ENCODE measurements at regions not wholly inside any gene's neighbourhood (a gene's known extent, or its start where the extent isn't known, plus 50 kb on each side); places are given as distances from the start of the nearest gene placed in this dataset.
A peak's percentile ranks its signal among the peaks of the same experiment; 100 is the strongest.

- peaks cover 44% of the 10 kb centered on the region for H3F3A ChIP-seq (ENCODE audit: insufficient read depth)
- H3K4me3 ChIP-seq (ENCODE audit: insufficient read depth, low read length, poor library complexity, severe bottlenecking), result no peak overlapping the region
- H3K36me3 ChIP-seq (ENCODE audit: low read length), result no peaks in the 10 kb centered on the region
- H3K4me2 ChIP-seq (ENCODE audit: low read depth, low read length, poor library complexity, severe bottlenecking), result peak overlapping the region; percentile 72
- no peaks in the 10 kb centered on the region for H4K20me1 ChIP-seq (ENCODE audit: low read depth, low read length)
- H3K9me2 ChIP-seq (replicated peaks; ENCODE audit: insufficient read depth, low read length), result no peaks in the 10 kb centered on the region
- peak overlapping the region; percentile 52 for H3K9ac ChIP-seq (ENCODE audit: low read length)
- peak overlapping the region; percentile 86 for H3K27ac ChIP-seq (ENCODE audit: low read depth, low read length)
- H3K79me2 ChIP-seq (ENCODE audit: insufficient read depth, low read length), result no peaks in the 10 kb centered on the region
- H3K9me3 ChIP-seq (ENCODE audit: insufficient read depth, low read length), result no peaks in the 10 kb centered on the region
- TF ChIP-seq EZH2phosphoT487 (conservative IDR thresholded peaks at IDR 0.05; ENCODE audit: low read length) (no peak), CTCF (IDR thresholded peaks at IDR 0.05; ENCODE audit: insufficient read depth, low read length, poor library complexity, severe bottlenecking) (no peak)
- H3K27me3 ChIP-seq (ENCODE audit: low read length), result no peaks in the 10 kb centered on the region
- peak overlapping the region; percentile 39 for H2AFZ ChIP-seq (ENCODE audit: low read depth, low read length, severe bottlenecking)
Observed at GRCh38 chr14:65303899-65304222, 108.7 kb upstream of the FUT8 start.

- peak overlapping the region; percentile 52 for H3K9ac ChIP-seq (ENCODE audit: low read length)
- no peaks in the 10 kb centered on the region for H3K9me3 ChIP-seq (ENCODE audit: insufficient read depth, low read length)
- no peaks in the 10 kb centered on the region for H3K9me2 ChIP-seq (replicated peaks; ENCODE audit: insufficient read depth, low read length)
- no peaks in the 10 kb centered on the region for H4K20me1 ChIP-seq (ENCODE audit: low read depth, low read length)
- H2AFZ ChIP-seq (ENCODE audit: low read depth, low read length, severe bottlenecking), result peak overlapping the region; percentile 39
- no peak overlapping the region for H3K4me3 ChIP-seq (ENCODE audit: insufficient read depth, low read length, poor library complexity, severe bottlenecking)
- H3K4me2 ChIP-seq (ENCODE audit: low read depth, low read length, poor library complexity, severe bottlenecking), result peak overlapping the region; percentile 72
- peak overlapping the region; percentile 86 for H3K27ac ChIP-seq (ENCODE audit: low read depth, low read length)
- no peaks in the 10 kb centered on the region for H3K79me2 ChIP-seq (ENCODE audit: insufficient read depth, low read length)
- peaks cover 44% of the 10 kb centered on the region for H3F3A ChIP-seq (ENCODE audit: insufficient read depth)
- no peak for TF ChIP-seq EZH2phosphoT487 (conservative IDR thresholded peaks at IDR 0.05; ENCODE audit: low read length)
- no peak for TF ChIP-seq CTCF (IDR thresholded peaks at IDR 0.05; ENCODE audit: insufficient read depth, low read length, poor library complexity, severe bottlenecking)
- H3K27me3 ChIP-seq (ENCODE audit: low read length), result no peaks in the 10 kb centered on the region
- H3K36me3 ChIP-seq (ENCODE audit: low read length), result no peaks in the 10 kb centered on the region
Observed at GRCh38 chr14:65304239-65304638, 108.3 kb upstream of the FUT8 start.

GRCh38 chr14:65304963-65305362 is 107.6 kb upstream of the FUT8 start:
- H3K9me2 ChIP-seq (replicated peaks; ENCODE audit: insufficient read depth, low read length), result no peaks in the 10 kb centered on the region

More at GRCh38 chr14:65304963-65305362, 107.6 kb upstream of the FUT8 start:
- no peaks in the 10 kb centered on the region for H3K9me3 ChIP-seq (ENCODE audit: insufficient read depth, low read length)
- H3K27ac ChIP-seq (ENCODE audit: low read depth, low read length), result peak overlapping the region; percentile 86
- H3K4me3 ChIP-seq (ENCODE audit: insufficient read depth, low read length, poor library complexity, severe bottlenecking), result no peak overlapping the region
- H4K20me1 ChIP-seq (ENCODE audit: low read depth, low read length), result no peaks in the 10 kb centered on the region
- no peaks in the 10 kb centered on the region for H3K79me2 ChIP-seq (ENCODE audit: insufficient read depth, low read length)
- peaks cover 44% of the 10 kb centered on the region for H3F3A ChIP-seq (ENCODE audit: insufficient read depth)
- no peaks in the 10 kb centered on the region for H3K36me3 ChIP-seq (ENCODE audit: low read length)
- no peaks in the 10 kb centered on the region for H3K27me3 ChIP-seq (ENCODE audit: low read length)
- peak overlapping the region; percentile 72 for H3K4me2 ChIP-seq (ENCODE audit: low read depth, low read length, poor library complexity, severe bottlenecking)
- peak overlapping the region; percentile 52 for H3K9ac ChIP-seq (ENCODE audit: low read length)
- H2AFZ ChIP-seq (ENCODE audit: low read depth, low read length, severe bottlenecking), result no peak overlapping the region
- no peak for TF ChIP-seq CTCF (IDR thresholded peaks at IDR 0.05; ENCODE audit: insufficient read depth, low read length, poor library complexity, severe bottlenecking)
- no peak for TF ChIP-seq EZH2phosphoT487 (conservative IDR thresholded peaks at IDR 0.05; ENCODE audit: low read length)

Measured in SU-DHL-6 (cell line).